ENCODE measurements at regions not wholly inside any gene's neighbourhood (a gene's known extent, or its start where the extent isn't known, plus 50 kb on each side); places are given as distances from the start of the nearest gene placed in this dataset.

DNA sequence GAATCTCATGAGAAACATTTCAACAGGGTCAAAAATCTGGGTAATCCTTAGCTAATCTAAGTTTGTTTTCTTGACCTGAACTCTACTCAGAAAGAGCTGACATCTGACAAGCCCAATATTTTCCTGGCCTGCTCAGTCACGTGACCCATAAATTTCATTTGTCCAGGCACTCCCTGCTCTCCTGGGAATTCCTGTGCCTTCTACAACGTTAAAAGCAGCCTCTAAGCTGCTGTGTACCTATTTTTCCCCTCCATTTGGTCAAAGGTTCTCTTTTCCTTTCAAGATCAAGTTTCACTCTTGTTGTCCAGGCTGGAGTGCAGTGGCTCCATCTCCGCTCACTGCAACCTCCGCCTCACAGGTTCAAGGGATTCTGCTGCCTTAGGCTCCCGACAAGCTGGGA, 148.8 kb upstream of the ABCA1 start:
- TF ChIP-seq, protein P1, sequence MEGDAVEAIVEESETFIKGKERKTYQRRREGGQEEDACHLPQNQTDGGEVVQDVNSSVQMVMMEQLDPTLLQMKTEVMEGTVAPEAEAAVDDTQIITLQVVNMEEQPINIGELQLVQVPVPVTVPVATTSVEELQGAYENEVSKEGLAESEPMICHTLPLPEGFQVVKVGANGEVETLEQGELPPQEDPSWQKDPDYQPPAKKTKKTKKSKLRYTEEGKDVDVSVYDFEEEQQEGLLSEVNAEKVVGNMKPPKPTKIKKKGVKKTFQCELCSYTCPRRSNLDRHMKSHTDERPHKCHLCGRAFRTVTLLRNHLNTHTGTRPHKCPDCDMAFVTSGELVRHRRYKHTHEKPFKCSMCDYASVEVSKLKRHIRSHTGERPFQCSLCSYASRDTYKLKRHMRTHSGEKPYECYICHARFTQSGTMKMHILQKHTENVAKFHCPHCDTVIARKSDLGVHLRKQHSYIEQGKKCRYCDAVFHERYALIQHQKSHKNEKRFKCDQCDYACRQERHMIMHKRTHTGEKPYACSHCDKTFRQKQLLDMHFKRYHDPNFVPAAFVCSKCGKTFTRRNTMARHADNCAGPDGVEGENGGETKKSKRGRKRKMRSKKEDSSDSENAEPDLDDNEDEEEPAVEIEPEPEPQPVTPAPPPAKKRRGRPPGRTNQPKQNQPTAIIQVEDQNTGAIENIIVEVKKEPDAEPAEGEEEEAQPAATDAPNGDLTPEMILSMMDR (IDR thresholded peaks at IDR 0.05), result no peak
- TF ChIP-seq POLR2AphosphoS5 (IDR thresholded peaks at IDR 0.05) (no peak), POLR2A (IDR thresholded peaks at IDR 0.05) (no peak)
